H9 (cell line): ENCODE measurements at regions not wholly inside any gene's neighbourhood (a gene's known extent, or its start where the extent isn't known, plus 50 kb on each side); places are given as distances from the start of the nearest gene placed in this dataset.

Source experiments
- DNase-seq: peaks from one replicate; pipeline ENCODE4 v3.0.0-alpha.2; 2017
- H2AFZ ChIP-seq: one replicate; pipeline ENCODE4 v1.6.1; 2013; ENCODE audit warnings: mild to moderate bottlenecking, low read length, control low read depth, moderate library complexity
- H2AK5ac ChIP-seq: 2 replicates; pipeline ENCODE4 v1.6.1; 2013; ENCODE audit warnings: low read length, control low read depth, mixed read lengths; ENCODE audit not compliant: insufficient read length
- H2BK120ac ChIP-seq: one replicate; pipeline ENCODE4 v1.6.1; 2013; ENCODE audit warnings: low read depth, mild to moderate bottlenecking, low read length, control low read depth, inconsistent platforms; ENCODE audit not compliant: poor library complexity, severe bottlenecking
- H2BK12ac ChIP-seq: 2 replicates; pipeline ENCODE4 v1.6.1; 2013; ENCODE audit warnings: low read length, control low read depth, mixed read lengths, low read depth; ENCODE audit not compliant: insufficient read length
- H2BK15ac ChIP-seq: 2 replicates; pipeline ENCODE4 v1.6.1; 2013; ENCODE audit warnings: low read depth, low read length, control low read depth
- H2BK20ac ChIP-seq: one replicate; pipeline ENCODE4 v1.6.1; 2013; ENCODE audit warnings: low read depth, mild to moderate bottlenecking, low read length, control low read depth, inconsistent platforms; ENCODE audit not compliant: poor library complexity, severe bottlenecking
- H2BK5ac ChIP-seq: 2 replicates; pipeline ENCODE4 v1.6.1; 2013; ENCODE audit warnings: low read length, control low read depth, mixed read lengths; ENCODE audit not compliant: insufficient read length
- H3K14ac ChIP-seq: 2 replicates; pipeline ENCODE4 v1.6.1; 2013; ENCODE audit warnings: low read length, control low read depth; ENCODE audit not compliant: insufficient read depth
- H3K18ac ChIP-seq: 2 replicates; pipeline ENCODE4 v1.6.1; 2013; ENCODE audit warnings: low read depth, mild to moderate bottlenecking, mixed read lengths, low read length, control low read depth; ENCODE audit not compliant: insufficient read length
- H3K23ac ChIP-seq: 2 replicates; pipeline ENCODE4 v1.6.1; 2013; ENCODE audit warnings: low read length, control low read depth, mixed read lengths, low read depth; ENCODE audit not compliant: insufficient read length
- H3K23me2 ChIP-seq: 2 replicates; pipeline ENCODE4 v1.6.1; 2013; ENCODE audit warnings: low read depth, mild to moderate bottlenecking, mixed read lengths, low read length, control low read depth; ENCODE audit not compliant: insufficient read length, poor library complexity, severe bottlenecking
- H3K27ac ChIP-seq: 2 replicates; pipeline ENCODE4 v1.5.1; 2013; ENCODE audit warnings: low read length, control low read depth, mixed read lengths, low read depth; ENCODE audit not compliant: insufficient read length
- H3K27me3 ChIP-seq: 2 replicates; pipeline ENCODE4 v1.6.1; 2013; ENCODE audit warnings: low read length, control low read depth, inconsistent platforms; ENCODE audit not compliant: insufficient read depth
- H3K4ac ChIP-seq: 2 replicates; pipeline ENCODE4 v1.6.1; 2013; ENCODE audit warnings: low read depth, mild to moderate bottlenecking, control low read depth, inconsistent platforms, low read length, moderate library complexity
- H3K4me1 ChIP-seq: 2 replicates; pipeline ENCODE4 v1.6.1; 2013; ENCODE audit warnings: low read length, control low read depth, inconsistent platforms; ENCODE audit not compliant: insufficient read depth
- H3K4me2 ChIP-seq: 2 replicates; pipeline ENCODE4 v1.6.1; 2013; ENCODE audit warnings: low read length, control low read depth, mixed read lengths; ENCODE audit not compliant: insufficient read length, insufficient read depth
- H3K56ac ChIP-seq: 2 replicates; pipeline ENCODE4 v1.6.1; 2013; ENCODE audit warnings: low read depth, mild to moderate bottlenecking, mixed read lengths, low read length, control low read depth; ENCODE audit not compliant: insufficient read length
- H3K79me1 ChIP-seq: 2 replicates; pipeline ENCODE4 v1.6.1; 2013; ENCODE audit warnings: low read depth, mild to moderate bottlenecking, moderate library complexity, low read length, control low read depth, inconsistent platforms; ENCODE audit not compliant: insufficient read depth, poor library complexity, severe bottlenecking
- H3K79me2 ChIP-seq: 2 replicates; pipeline ENCODE4 v1.6.1; 2013; ENCODE audit warnings: low read length, control low read depth, inconsistent platforms; ENCODE audit not compliant: insufficient read depth
- H3K9ac ChIP-seq: 2 replicates; pipeline ENCODE4 v1.6.1; 2013; ENCODE audit warnings: low read length, control low read depth, mixed read lengths; ENCODE audit not compliant: insufficient read length; ENCODE audit errors: extremely low read depth
- H3K9me3 ChIP-seq: one replicate; pipeline ENCODE4 v1.6.1; 2013; ENCODE audit warnings: low read depth, low read length, inconsistent platforms; ENCODE audit not compliant: control insufficient read depth
- H3T11ph ChIP-seq: one replicate; pipeline ENCODE4 v1.6.1; 2013; ENCODE audit warnings: mild to moderate bottlenecking, low read length, control low read depth, inconsistent platforms
- H4K20me1 ChIP-seq: one replicate; pipeline ENCODE4 v1.6.1; 2013; ENCODE audit not compliant: control insufficient read depth, insufficient read length, insufficient read depth
- H4K5ac ChIP-seq: 2 replicates; pipeline ENCODE4 v1.6.1; 2013; ENCODE audit warnings: low read depth, mild to moderate bottlenecking, mixed read lengths, low read length, control low read depth; ENCODE audit not compliant: insufficient read length
- H4K8ac ChIP-seq: replicated peaks from 2 replicates; pipeline ENCODE4 v1.6.1; 2013; ENCODE audit warnings: low read length, control low read depth, mixed read lengths, low read depth; ENCODE audit not compliant: insufficient read length
- H4K91ac ChIP-seq: 2 replicates; pipeline ENCODE4 v1.6.1; 2013; ENCODE audit warnings: low read depth, mild to moderate bottlenecking, moderate library complexity, mixed read lengths, low read length, control low read depth; ENCODE audit not compliant: insufficient read length
- H3K27ac Mint-ChIP-seq, 3 experiments: 2 replicates in 2 of 3; 3 replicates in 1 of 3; pipeline ENCODE4 v1.8.0; 2020 to 2021; ENCODE audit warnings: mixed read lengths in 3 of 3, mild to moderate bottlenecking in 1 of 3, moderate library complexity in 1 of 3
- H3K27me3 Mint-ChIP-seq: 2 replicates; pipeline ENCODE4 v1.8.0; 2021; ENCODE audit warnings: low read depth, mild to moderate bottlenecking, moderate library complexity, mixed read lengths
- H3K36me3 Mint-ChIP-seq, 3 experiments: 2 replicates in 2 of 3; 3 replicates in 1 of 3; pipeline ENCODE4 v1.8.0; 2020 to 2021; ENCODE audit warnings: low read depth in 3 of 3, mixed read lengths in 3 of 3; ENCODE audit not compliant: insufficient read depth in 1 of 3
- H3K4me1 Mint-ChIP-seq, 2 experiments: 2 replicates each; pipeline ENCODE4 v1.8.0; 2020; ENCODE audit warnings: mixed read lengths in 2 of 2
- H3K4me3 Mint-ChIP-seq, 2 experiments: 2 replicates in 1 of 2; 3 replicates in 1 of 2; pipeline ENCODE4 v1.8.0; 2020 to 2021; ENCODE audit warnings: mild to moderate bottlenecking in 2 of 2, mixed read lengths in 2 of 2, moderate library complexity in 1 of 2
- H3K9me3 Mint-ChIP-seq, 2 experiments: 2 replicates in 1 of 2; 3 replicates in 1 of 2; pipeline ENCODE4 v1.8.0; 2020; ENCODE audit warnings: mild to moderate bottlenecking in 2 of 2, mixed read lengths in 2 of 2, moderate library complexity in 1 of 2
- WGBS: extraction: QIAGEN DNeasy Blood & Tissue Kit; methylation state at CpG from one replicate; pipeline ENCODE4 v1.1.7; 2013; ENCODE audit warnings: missing lambda C conversion rate, low lambda C conversion rate, mixed read lengths; ENCODE audit not compliant: insufficient read length; ENCODE audit errors: extremely low coverage; 5-methylcytosine and 5-hydroxymethylcytosine counted together
- TF ChIP-seq, protein P1 (sequence below): fragments of 200-600 bp; sonication (generic); conservative IDR thresholded peaks from 3 replicates; pipeline ENCODE4 v1.8.0; 2021; ENCODE audit warnings: antibody characterized with exemption, mild to moderate bottlenecking

DNA sequence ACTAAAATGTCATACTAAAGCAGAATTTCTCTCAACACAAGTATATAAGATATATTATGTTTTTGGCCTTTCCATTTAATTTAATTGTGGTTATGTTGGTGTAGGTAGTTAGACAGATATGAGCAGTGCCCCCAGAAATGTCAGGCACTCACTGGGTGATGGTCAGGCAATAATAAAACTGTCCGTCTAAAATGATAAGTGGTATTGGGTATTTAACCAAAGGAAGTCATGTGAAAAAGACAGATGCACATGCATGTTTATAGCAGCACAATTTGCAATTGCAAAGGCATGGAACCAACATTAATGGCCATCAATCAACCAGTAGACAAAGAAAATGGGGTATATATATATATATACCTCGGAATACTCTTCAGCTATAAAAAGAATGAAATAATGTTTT, 936.6 kb upstream of the SLC39A10 start:
- H4K91ac ChIP-seq = no peak overlapping the region
- no peak overlapping the region for H2BK5ac ChIP-seq
- TF ChIP-seq, protein P1, sequence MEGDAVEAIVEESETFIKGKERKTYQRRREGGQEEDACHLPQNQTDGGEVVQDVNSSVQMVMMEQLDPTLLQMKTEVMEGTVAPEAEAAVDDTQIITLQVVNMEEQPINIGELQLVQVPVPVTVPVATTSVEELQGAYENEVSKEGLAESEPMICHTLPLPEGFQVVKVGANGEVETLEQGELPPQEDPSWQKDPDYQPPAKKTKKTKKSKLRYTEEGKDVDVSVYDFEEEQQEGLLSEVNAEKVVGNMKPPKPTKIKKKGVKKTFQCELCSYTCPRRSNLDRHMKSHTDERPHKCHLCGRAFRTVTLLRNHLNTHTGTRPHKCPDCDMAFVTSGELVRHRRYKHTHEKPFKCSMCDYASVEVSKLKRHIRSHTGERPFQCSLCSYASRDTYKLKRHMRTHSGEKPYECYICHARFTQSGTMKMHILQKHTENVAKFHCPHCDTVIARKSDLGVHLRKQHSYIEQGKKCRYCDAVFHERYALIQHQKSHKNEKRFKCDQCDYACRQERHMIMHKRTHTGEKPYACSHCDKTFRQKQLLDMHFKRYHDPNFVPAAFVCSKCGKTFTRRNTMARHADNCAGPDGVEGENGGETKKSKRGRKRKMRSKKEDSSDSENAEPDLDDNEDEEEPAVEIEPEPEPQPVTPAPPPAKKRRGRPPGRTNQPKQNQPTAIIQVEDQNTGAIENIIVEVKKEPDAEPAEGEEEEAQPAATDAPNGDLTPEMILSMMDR = no peak
- no peaks in the 10 kb centered on the region for H3K4me1 ChIP-seq
- no peak overlapping the region for H3T11ph ChIP-seq
- H2BK20ac ChIP-seq = no peak overlapping the region
- no peaks in the 10 kb centered on the region for H3K9me3 ChIP-seq
- Mint-ChIP-seq H3K27me3 (no peaks in the 10 kb centered on the region), H3K4me3 (no peak overlapping the region), H3K9me3 (no peaks in the 10 kb centered on the region), H3K36me3 (no peaks in the 10 kb centered on the region), H3K4me1 (no peaks in the 10 kb centered on the region), H3K27ac (no peak overlapping the region)
- no peak overlapping the region for H3K27ac ChIP-seq
- no peak overlapping the region for H2BK120ac ChIP-seq
- H3K79me2 ChIP-seq = no peaks in the 10 kb centered on the region
- H3K9ac ChIP-seq = no peak overlapping the region
- no peak overlapping the region for H3K56ac ChIP-seq
- no peaks in the 10 kb centered on the region for H3K27me3 ChIP-seq
- H3K23me2 ChIP-seq = no peaks in the 10 kb centered on the region
- no peak overlapping the region for H2AFZ ChIP-seq
- no peak overlapping the region for H2BK12ac ChIP-seq
- no peak overlapping the region for H4K8ac ChIP-seq
- no peak overlapping the region for H3K4ac ChIP-seq
- no peak overlapping the region for H3K4me2 ChIP-seq
- H3K23ac ChIP-seq = no peak overlapping the region
- no peak overlapping the region for H4K5ac ChIP-seq
- DNase-seq = no peak
- WGBS = no CpG with 5 or more reads among the region's 2 CpGs
- H3K18ac ChIP-seq = no peak overlapping the region
- no peaks in the 10 kb centered on the region for H3K79me1 ChIP-seq
- H4K20me1 ChIP-seq = no peaks in the 10 kb centered on the region
- H2AK5ac ChIP-seq = no peak overlapping the region
- no peak overlapping the region for H3K14ac ChIP-seq
- no peak overlapping the region for H2BK15ac ChIP-seq
